Coronary artery (tissue), 2 donors: ENCODE measurements at regions not wholly inside any gene's neighbourhood (a gene's known extent, or its start where the extent isn't known, plus 50 kb on each side); places are given as distances from the start of the nearest gene placed in this dataset.

Source experiments
- DNase-seq: peaks from one replicate; pipeline ENCODE4 v3.0.0-alpha.2; 2017; ENCODE audit warnings: low spot score
- H3K27ac ChIP-seq, 2 donors: fragments of 200-600 bp; sonication (generic); one replicate each; pipeline ENCODE4 v1.5.1; 2016 to 2019
- H3K4me3 ChIP-seq: fragments of 200-600 bp; sonication (generic); 2 replicates; pipeline ENCODE4 v1.5.1; 2016; ENCODE audit warnings: mild to moderate bottlenecking, moderate library complexity
- CTCF ChIP-seq: fragments of 200-600 bp; sonication (generic); IDR thresholded peaks from one replicate; pipeline ENCODE4 v1.5.1; 2019; ENCODE audit warnings: antibody characterized with exemption

GRCh38 chr5:179414459-179415261, 69.4 kb upstream of the ADAMTS2 start:
- Histone ChIP-seq H3K27ac (no peak overlapping the region), H3K4me3 (no peak overlapping the region)
- DNase-seq = peak; percentile 45
- no peak for TF ChIP-seq CTCF

GRCh38 chr5:179413711-179414458, 68.6 kb upstream of the ADAMTS2 start:
- peak; percentile 58 for DNase-seq
- Histone ChIP-seq H3K4me3 (no peak overlapping the region), H3K27ac (no peak overlapping the region)
- no peak for TF ChIP-seq CTCF

GRCh38 chr5:179413086-179413690, 67.9 kb upstream of the ADAMTS2 start:
- TF ChIP-seq CTCF = no peak
- H3K4me3 ChIP-seq = no peak overlapping the region
- peak; percentile 50 for DNase-seq
- no peak overlapping the region for H3K27ac ChIP-seq

- DNase-seq = peak; percentile 52
- no peak for TF ChIP-seq CTCF
- Histone ChIP-seq H3K27ac (no peak overlapping the region), H3K4me3 (no peak overlapping the region)
Observed at GRCh38 chr5:179411161-179411841, 66.0 kb upstream of the ADAMTS2 start.

GRCh38 chr5:179410291-179411160, 65.3 kb upstream of the ADAMTS2 start:
- no peak for TF ChIP-seq CTCF
- peak; percentile 66 for DNase-seq
- no peak overlapping the region for H3K4me3 ChIP-seq
- no peak overlapping the region for H3K27ac ChIP-seq

GRCh38 chr5:179409806-179410205, 64.5 kb upstream of the ADAMTS2 start:
- peak; percentile 43 for DNase-seq
- TF ChIP-seq CTCF = no peak
- no peak overlapping the region for H3K27ac ChIP-seq
- H3K4me3 ChIP-seq = no peak overlapping the region
